DMS153 treated with DMSO at 0.1 percent for 48 hours (cell line): ENCODE measurements at regions not wholly inside any gene's neighbourhood (a gene's known extent, or its start where the extent isn't known, plus 50 kb on each side); places are given as distances from the start of the nearest gene placed in this dataset.

Experiments
- DNase-seq: peaks from one replicate; lab custom pipeline; 2025; ENCODE audit not compliant: unreplicated experiment; lab: John Stamatoyannopoulos, UW

DNA sequence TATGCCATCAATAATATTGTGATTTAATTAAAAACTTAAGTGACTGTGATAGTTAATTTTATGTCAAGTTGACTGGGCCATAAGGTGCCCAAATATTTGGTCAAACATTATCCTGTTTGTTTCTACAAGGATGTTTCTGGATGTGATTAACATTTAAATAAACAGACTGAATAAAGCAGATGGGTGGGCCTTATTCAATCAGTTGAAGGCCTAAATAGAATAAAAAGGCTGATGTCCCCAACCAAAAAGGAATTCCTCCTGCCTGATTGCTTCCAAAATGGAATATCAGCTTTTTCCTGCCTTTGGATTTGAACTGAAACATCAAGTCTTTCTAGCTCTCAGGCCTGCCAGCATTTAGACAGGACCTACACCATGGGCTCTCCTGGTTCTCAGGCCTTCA, 961.7 kb downstream of the NTRK3 start:
- DNase-seq = no peak

DNA sequence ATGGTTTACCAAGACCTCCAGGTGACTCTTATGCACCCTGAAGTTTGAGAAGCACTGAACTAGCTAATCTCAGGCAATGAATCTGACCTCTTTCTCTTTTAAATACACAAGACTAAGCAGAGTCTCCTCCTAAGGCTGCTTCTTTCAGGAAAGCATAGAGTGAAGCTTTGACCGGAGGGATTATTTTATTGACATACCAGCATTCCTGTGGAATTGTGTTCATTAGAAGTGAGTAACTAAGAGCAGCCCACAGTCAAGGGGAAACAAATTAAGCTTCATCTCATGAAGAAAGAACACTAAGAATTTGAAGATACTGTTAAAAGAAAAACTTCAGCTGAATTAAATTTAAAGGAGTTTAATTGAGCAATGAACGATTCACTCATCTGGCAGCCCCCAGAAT, 963.5 kb downstream of the NTRK3 start:
- no peak for DNase-seq

DNA sequence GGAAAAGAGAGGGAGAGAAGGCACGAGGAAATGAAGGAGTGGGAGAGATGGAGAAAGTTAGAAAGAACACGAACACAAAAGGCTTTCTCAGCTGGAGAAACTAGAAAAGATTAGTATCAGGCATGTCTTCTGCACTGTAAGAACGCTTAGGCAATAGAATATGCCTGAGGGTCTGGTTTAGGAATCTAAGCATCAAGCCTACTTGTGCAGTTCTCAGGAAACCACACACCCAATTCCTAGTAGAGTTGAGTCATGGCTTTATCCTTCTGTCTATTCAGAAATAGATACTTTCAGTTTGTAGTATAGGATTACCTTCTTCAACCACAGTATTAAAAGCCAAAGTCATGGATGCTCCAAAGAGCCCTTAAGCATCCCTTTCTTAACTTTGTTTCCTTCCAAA, 969.4 kb downstream of the NTRK3 start:
- no peak for DNase-seq

DNA sequence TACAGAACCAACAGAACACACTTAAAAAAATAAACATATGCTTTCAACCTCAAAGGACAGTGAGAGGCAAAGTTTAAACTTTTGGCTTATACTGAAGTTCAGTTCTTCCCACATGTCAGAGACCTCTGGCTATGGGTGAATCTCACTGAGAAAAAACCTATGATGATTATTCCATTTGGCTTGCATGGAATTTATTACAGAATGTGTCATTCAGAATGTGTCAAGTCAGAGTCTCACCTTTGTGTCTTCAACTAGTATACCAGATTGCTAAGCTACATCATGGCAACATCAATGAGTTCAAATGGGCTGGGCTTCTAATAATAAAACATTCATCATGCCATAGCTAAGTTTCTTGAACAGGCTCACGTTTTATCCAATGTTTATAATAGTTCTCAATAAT, 987.0 kb downstream of the NTRK3 start:
- no peak for DNase-seq

DNA sequence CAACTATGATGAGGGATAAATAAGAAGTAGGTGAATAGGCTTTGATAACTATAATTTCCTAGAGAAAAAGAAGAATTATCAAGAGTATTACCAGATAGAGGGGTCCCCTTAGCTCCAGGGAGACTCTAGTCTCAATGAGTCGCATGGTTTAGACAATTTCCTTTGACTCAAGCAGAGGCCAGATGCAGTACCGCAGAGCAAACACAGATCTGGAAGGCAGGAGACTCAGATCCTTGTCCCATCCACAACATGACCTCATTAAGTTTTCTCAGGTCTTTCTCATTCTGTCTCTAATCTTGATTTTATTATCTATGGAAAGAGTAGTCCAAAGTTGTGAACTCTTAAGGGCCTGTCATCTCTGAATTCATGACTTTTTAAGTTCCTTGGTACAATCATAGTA, 987.9 kb downstream of the NTRK3 start:
- no peak for DNase-seq

DNA sequence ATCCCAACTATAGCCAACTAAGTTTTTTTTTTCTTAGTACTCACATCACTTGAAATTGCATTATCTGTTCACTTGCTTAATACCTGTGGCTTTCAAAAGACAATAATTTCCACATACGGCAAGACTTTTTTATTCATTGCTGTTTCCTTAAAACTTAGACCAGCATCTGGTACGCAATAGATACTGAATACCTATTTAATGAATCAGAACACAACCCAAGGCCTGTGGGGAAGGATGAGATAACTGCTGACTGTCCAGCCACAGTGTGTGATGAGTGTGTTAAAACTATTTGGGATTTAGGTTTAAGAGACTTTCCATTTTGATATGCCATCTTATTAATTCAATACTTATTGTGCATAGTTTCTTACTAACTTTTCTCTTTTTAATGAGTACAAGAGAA, 988.7 kb downstream of the NTRK3 start:
- DNase-seq = no peak

DNA sequence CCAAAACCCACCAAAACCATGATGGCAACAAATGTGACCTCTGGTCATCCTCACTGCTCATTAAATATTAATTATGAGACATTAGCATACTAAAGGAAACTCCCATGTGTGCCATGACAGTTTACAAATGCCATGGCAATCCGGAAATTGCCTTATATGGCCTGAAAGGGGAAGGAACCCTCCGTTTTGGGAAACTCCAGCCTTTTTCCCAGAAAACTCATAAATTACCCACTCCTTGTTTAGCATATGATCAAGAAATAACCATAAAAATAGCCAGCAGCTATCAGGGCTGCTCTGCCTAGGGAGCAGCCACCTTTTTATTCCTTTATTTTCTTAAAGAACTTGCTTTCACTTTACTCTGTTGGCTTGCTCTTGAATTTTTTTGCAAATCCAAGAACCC, 992.7 kb downstream of the NTRK3 start:
- DNase-seq = no peak

DNA sequence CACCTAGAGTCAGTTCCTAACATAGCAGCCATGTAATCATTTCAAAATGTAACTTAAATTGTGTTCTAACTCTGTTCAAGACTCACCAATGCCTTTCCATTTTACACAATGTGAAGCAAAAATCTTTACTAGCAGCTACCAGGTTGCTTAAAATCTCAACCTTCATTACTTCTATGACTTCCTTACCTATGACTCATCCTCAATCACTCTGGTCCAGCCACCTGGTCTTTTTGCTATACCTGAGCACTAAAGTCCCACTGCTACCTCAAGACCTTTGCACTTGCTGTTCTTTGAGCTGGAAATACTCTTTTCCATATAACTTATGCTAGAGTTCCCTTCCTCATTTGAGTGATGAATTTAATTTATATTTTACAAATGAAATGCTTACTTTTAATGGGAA, 993.2 kb downstream of the NTRK3 start:
- DNase-seq = no peak

DNA sequence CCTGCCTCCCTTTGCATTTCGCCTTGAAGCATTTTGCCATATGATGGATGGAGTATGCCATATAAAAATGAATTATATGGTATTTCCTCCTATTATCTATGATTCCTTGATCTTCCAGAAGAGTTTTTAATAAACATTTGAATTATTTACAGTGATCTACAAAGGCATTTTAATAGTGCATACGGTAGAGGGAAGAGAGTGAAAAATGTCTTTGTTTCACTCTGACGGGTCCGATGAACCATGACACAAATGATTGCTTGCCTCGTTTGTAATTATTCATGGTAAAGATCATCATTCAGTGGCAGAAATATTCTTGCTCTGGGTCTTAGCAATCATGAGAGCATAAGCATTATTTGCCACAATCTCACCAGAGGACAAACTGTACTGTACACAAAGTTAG, 1010.9 kb downstream of the NTRK3 start:
- DNase-seq = no peak

DNA sequence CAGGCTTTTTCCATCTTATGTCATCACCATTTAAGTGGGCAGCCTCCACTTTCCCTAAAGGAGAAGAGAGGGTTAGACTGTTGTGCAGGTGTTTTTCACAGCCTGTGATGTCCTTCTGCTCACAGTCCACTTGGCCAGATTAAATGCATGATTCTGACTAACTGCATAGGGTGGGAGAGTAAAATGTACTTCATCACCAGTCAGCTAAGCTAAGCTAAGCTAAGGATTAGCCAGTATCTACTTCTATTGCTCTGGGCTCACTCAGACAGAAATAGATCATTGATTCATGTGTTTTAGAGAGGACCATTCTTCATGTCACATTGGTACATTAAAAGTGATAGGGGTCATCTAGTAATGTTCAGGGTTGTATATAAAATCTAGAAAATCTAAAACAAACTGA, 1013.1 kb downstream of the NTRK3 start:
- DNase-seq = no peak

DNA sequence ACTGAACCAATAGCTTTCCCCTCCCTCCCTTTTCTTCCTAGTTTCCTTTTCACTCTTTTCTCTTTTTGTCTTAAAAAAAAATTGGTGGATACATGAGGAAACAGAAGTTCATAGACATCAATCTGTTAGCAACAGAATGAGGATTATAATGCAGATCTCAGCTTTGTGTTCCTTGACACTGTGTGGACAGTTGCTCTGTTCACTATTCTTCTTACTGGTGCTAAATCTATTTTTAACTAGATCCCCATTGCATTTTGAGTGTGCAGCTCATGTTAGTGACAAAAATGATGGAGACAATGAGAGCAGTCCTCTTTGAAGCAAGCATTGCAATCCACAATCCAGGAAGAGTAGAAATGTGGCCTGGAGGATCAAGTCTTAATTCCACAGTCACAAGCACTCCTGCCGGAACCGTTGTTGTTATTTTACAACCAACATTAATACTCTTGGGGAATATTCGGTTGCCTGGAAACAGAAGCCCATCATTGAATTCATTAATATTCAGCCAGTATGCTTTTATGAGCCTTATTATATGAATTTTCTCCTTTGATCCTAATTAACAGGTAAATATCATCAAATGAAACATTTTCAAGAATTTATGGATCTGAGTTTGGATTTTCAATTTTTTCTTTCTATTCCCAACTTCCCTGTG, 1016.8 kb downstream of the NTRK3 start:
- no peak for DNase-seq

DNA sequence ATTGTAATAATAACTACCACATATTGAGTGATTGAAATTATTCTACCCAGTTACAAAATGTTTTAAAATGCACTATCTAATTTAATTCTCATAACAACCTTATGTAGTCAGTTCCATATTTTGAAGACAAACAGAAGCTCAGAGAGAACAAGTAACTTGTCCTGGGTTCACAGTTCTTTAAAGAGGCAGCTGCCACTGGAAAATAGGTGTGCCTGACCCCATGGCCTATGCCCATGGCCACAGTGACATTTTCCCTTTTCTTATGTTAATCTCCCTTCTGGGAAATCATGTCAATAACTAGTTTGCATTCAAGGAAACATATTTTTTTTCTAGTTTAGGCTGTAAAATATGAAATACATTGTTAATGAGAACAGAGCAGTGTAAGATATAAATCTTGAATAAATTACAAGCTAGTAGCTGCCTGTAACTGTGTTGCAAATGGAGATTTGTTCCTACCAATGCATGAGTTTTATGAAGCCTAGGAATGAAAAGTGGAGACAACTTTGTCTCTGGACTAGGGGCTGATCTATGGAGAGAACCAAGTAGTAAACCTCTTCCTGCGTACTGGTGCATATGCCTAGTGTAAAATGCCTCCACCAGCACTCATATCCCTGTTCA, 1018.0 kb downstream of the NTRK3 start:
- DNase-seq = no peak

DNA sequence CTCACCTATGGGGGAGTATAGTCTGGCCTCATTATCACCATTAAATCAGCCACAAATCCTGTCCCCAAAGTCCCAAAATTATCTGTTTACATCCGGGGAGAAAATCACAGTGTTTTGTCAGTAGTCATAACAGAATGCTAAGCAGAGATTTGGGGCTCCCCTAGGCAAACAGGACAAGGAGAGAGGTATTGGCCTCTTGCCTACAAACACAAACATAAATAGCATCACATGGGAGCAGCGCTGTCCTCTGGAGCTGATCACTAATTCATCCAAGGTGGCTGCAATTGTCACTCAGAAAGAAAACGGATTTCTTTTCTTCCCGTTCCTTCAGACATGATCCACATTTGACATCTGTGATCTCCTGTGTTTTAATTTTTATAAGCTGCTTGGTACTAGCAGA, 1028.1 kb downstream of the NTRK3 start:
- DNase-seq = no peak

DNA sequence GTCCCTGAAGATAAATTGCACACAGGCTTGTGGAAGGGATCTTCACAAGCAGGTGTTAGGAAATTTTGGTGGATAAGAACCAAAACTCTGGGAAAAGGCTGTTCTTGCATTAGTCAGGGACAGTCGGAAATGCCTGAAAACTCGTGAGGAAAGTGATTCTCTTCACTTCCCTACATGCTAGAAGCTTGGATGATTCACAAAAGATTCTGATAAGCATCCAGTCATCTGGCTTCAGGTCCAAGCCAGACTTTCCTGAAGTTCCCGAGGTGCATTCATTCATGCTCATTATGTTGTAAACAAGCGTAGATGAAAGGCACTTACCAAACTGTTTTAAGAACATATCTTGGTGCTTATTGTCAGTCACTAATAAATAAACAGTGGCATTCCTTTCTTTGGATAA, 1028.7 kb downstream of the NTRK3 start:
- no peak for DNase-seq

DNA sequence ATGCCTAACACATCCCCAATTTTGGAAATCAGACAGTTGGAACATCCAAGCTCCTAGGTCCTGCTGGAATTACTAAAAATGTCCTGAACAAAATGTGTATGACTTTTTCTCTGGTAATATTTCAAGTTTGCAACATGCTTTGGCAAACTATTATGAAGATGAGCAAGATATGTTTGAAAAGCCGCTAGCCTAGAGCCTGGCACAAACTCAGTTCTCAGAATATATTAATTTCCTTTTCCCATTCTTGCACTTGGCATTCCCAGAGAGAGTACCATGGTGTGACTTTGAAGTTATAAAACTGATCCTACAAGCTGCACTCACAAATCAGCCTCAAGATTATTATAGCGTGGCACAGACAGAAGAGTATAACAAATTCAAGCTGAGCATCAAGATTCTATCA, 1031.1 kb downstream of the NTRK3 start:
- no peak for DNase-seq

DNA sequence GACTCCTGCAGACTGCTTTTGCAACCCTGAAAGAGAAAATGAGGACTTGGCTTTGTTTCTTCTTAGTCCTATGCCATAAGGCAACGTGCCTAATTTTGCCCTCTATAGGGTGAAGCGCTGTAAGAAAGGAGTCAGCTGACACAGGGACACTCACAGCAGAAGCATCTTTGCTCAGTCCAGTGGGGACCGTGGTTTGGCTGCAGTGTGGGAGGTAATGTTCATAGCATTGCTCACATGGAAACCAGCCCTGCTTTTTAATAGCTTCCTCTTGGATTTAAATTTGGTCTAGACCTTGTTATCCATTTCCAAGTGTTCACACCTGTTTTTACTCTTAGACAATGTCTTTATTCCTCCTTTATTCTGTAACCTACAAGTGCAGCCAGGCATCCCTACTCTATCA, 1032.1 kb downstream of the NTRK3 start:
- no peak for DNase-seq

DNA sequence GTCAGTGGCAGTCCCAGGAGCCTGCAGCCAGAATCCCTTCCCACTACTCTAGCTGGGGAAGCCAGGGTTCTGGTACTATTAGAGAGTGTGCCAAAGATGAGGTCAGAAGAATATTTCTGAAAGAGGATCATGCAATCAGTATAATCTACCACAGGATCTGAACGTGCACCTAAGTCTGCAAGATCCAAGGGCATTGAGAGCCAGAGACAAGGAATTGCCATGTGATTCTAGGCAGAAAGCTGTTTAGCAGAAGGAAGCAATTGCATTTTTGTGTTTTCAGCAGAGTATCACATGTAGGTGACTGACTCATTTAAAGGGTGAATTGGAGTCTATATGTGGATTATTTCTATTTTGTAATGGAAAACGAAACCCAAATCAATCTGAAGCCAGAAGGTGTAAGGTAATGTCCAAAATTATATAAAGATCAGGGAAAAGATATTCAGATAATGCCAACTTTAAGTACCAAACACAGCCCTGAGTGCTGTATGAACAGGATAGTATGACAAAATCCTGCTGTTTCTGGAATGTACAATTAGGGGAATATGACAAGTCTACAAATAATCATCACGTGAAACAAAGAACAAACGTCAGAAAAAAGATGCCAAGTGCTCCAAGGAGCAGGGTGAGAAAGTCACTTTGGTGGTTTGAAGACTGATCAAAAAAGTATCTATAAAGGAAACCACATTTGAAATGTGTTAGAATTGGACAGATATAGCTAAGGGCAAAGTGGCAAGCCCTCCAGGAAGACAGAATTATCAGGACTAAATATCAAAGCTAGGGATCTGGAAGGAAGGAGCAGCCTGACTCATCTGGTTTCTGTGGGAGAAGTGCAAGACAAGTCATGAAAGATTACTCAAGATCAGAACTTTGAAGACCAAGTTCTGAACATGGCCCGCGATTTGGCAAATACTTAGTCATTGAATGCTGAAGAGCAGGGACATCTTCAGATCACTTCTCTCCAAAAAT, 1036.6 kb downstream of the NTRK3 start:
- no peak for DNase-seq

DNA sequence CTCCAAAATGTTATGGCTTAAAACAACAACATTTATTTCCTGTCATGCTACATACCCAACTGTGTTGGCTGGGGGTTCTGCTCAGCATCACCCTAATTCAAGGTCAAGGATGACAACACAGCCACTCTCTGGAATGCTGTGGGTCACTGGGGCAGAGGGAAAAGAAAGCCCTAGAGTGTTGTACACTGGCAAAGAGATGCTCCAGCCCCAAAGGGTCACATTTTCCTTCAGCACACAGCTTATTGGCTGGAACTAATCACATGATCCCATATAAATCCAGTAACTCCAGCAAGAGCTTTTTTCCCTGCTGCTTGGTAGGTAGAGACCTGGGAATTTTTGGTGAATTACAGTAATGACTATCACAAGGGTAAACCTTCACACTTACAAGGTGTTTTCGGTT, 1041.4 kb downstream of the NTRK3 start:
- DNase-seq = no peak

DNA sequence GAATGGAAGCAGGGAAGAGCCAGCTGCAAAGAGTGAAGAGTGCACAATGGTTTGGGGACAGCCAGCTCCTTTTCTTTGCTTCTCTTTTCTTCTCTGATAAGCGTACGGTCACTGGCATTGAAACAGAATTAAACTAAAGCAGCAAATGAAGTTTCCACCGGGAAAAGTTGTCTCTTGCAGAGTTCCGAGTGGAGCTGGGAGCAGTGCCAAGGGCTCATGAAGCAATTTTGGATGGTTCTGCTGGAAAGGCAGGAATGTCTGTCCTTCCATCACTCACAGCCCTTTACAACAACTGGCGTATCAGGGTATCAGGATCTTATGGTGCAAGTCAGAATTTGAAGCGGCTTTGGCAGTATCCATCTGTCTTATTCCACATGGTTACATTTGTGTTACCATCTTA, 1042.9 kb downstream of the NTRK3 start:
- no peak for DNase-seq

DNA sequence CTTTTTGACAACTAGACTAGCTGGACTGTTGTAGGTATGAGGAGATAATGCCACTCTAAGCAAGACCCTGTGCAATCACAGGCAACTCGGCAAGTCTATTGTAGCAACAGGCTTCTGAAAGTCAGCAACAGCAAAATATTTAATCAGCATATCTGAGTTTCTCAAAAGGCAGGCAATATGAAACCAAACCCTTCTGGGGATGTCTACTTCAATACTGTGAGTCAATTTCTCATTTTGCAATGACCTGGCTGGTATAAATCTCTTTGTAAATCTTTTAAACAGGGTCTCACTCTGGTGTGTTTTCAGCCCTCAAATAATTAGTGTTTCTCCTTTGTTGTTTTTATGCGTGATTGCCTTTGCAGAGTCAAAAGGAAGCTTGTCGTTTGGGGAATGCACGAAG, 1044.5 kb downstream of the NTRK3 start:
- DNase-seq = no peak

DNA sequence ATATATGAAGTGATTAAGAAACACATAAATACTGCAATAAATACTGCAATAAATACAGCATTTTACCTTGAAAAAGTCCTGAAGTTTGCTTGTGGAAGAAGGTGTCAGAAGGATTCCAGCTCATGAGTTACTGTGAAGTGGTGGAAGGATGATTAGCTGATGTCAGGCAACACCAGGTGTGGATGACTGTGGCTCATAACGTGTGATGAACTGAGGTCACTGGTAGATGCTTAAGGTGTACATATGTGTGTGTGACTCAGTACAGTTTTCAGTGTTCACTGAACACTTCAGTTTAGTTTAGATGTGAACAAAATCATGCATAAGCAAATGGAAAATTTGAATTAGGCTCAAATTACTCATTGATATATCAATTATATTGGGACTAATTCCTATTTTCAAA, 1045.0 kb downstream of the NTRK3 start:
- DNase-seq = no peak
